ENCODE measurements at regions not wholly inside any gene's neighbourhood (a gene's known extent, or its start where the extent isn't known, plus 50 kb on each side); places are given as distances from the start of the nearest gene placed in this dataset.

- intact Hi-C loops (cut with micrococcal nuclease), result no loop called here
- no peak overlapping the region for H2AFZ ChIP-seq (ENCODE audit: insufficient read depth, low read depth, low read length, poor library complexity, severe bottlenecking)
- H3K27me3 ChIP-seq (replicated peaks in 1 of 4; ENCODE audit: control extremely low read depth in 1 of 4, control insufficient read depth in 3 of 4, insufficient read depth in 4 of 4, low read length in 3 of 4), result no peaks in the 10 kb centered on the region
- DNase-seq, result no peak
- no peaks in the 10 kb centered on the region for H3K36me3 ChIP-seq (replicated peaks in 1 of 2; ENCODE audit: control extremely low read depth in 1 of 2, control insufficient read depth in 1 of 2, extremely low read depth in 1 of 2, insufficient read depth in 2 of 2, low read length in 1 of 2)
- Mint-ChIP-seq H3K9me3 (ENCODE audit: insufficient read depth) (no peaks in the 10 kb centered on the region), H3K27me3 (peaks cover 2% of the 10 kb centered on the region), H3K4me3 (no peak overlapping the region), H3K27ac (no peak overlapping the region), H3K4me1 (no peaks in the 10 kb centered on the region)
- TF ChIP-seq EZH2 (IDR thresholded peaks at IDR 0.05; ENCODE audit: borderline replicate concordance, insufficient read depth, low read depth, low read length, poor library complexity, severe bottlenecking) (no peak), CTCF (IDR thresholded peaks at IDR 0.05) (no peak)
- no peaks in the 10 kb centered on the region for H3K79me2 ChIP-seq (ENCODE audit: control insufficient read depth, insufficient read depth, low read length)
- no peaks in the 10 kb centered on the region for H4K20me1 ChIP-seq (ENCODE audit: control insufficient read depth, insufficient read depth, low read length, poor library complexity, severe bottlenecking)
- no peak overlapping the region for H3K4me2 ChIP-seq (replicated peaks; ENCODE audit: low read depth, low read length, poor library complexity, severe bottlenecking)
- 83% methylated on average over 10 of the region's 11 CpGs for WGBS (ENCODE audit: insufficient coverage)
- ChIA-PET CTCF (no interaction called here), POLR2A (no interaction called here)
- no peak overlapping the region for H3K27ac ChIP-seq (ENCODE audit: low read length in 2 of 2)
- no peak overlapping the region for H3K4me3 ChIP-seq (ENCODE audit: control extremely low read depth in 1 of 5, extremely low read depth in 1 of 5, insufficient read depth in 1 of 5, low read depth in 2 of 5, low read length in 4 of 5)
- H3K9ac ChIP-seq (ENCODE audit: low read length), result no peak overlapping the region
- no peaks in the 10 kb centered on the region for H3K9me3 ChIP-seq (ENCODE audit: control extremely low read depth in 1 of 3, control insufficient read depth in 2 of 3, insufficient read depth in 1 of 3, low read length in 2 of 3)
- no peaks in the 10 kb centered on the region for H3K4me1 ChIP-seq (ENCODE audit: control insufficient read depth in 2 of 2, insufficient read depth in 2 of 2, low read length in 2 of 2)
- ATAC-seq (ENCODE audit: low read depth), result no peak
Measured at GRCh38 chr2:120510751-120511395, 164.9 kb downstream of the INHBB start.

- WGBS (ENCODE audit: insufficient coverage), result 86% methylated on average over 14 of the region's 18 CpGs
- intact Hi-C loops (cut with micrococcal nuclease), result no loop called here
Measured at GRCh38 chr2:120511536-120511935, 165.6 kb downstream of the INHBB start.

More at GRCh38 chr2:120511536-120511935, 165.6 kb downstream of the INHBB start:
- no peaks in the 10 kb centered on the region for H3K9me3 ChIP-seq (ENCODE audit: control extremely low read depth in 1 of 3, control insufficient read depth in 2 of 3, insufficient read depth in 1 of 3, low read length in 2 of 3)
- no peaks in the 10 kb centered on the region for H3K79me2 ChIP-seq (ENCODE audit: control insufficient read depth, insufficient read depth, low read length)
- no peaks in the 10 kb centered on the region for H3K36me3 ChIP-seq (replicated peaks in 1 of 2; ENCODE audit: control extremely low read depth in 1 of 2, control insufficient read depth in 1 of 2, extremely low read depth in 1 of 2, insufficient read depth in 2 of 2, low read length in 1 of 2)
- peaks cover 0 to 1% (median 0%) of the 10 kb centered on the region in 4 experiments for H3K27me3 ChIP-seq (replicated peaks in 1 of 4; ENCODE audit: control extremely low read depth in 1 of 4, control insufficient read depth in 3 of 4, insufficient read depth in 4 of 4, low read length in 3 of 4)
- H3K9ac ChIP-seq (ENCODE audit: low read length), result no peak overlapping the region
- no peak overlapping the region for H3K4me3 Mint-ChIP-seq
- no peaks in the 10 kb centered on the region for H4K20me1 ChIP-seq (ENCODE audit: control insufficient read depth, insufficient read depth, low read length, poor library complexity, severe bottlenecking)
- H2AFZ ChIP-seq (ENCODE audit: insufficient read depth, low read depth, low read length, poor library complexity, severe bottlenecking), result no peak overlapping the region
- no peak overlapping the region for H3K27ac ChIP-seq (ENCODE audit: low read length in 2 of 2)
- H3K27me3 Mint-ChIP-seq, result peaks cover 4% of the 10 kb centered on the region
- H3K9me3 Mint-ChIP-seq (ENCODE audit: insufficient read depth), result no peaks in the 10 kb centered on the region
- H3K4me2 ChIP-seq (replicated peaks; ENCODE audit: low read depth, low read length, poor library complexity, severe bottlenecking), result no peak overlapping the region
- ChIA-PET POLR2A (no interaction called here), CTCF (no interaction called here)
- H3K4me3 ChIP-seq (ENCODE audit: control extremely low read depth in 1 of 5, extremely low read depth in 1 of 5, insufficient read depth in 1 of 5, low read depth in 2 of 5, low read length in 4 of 5), result no peak overlapping the region
- DNase-seq (no peak), ATAC-seq (ENCODE audit: low read depth) (no peak)
- H3K27ac Mint-ChIP-seq, result no peak overlapping the region
- no peaks in the 10 kb centered on the region for H3K4me1 ChIP-seq (ENCODE audit: control insufficient read depth in 2 of 2, insufficient read depth in 2 of 2, low read length in 2 of 2)
- TF ChIP-seq EZH2 (IDR thresholded peaks at IDR 0.05; ENCODE audit: borderline replicate concordance, insufficient read depth, low read depth, low read length, poor library complexity, severe bottlenecking), result no peak
- TF ChIP-seq CTCF (IDR thresholded peaks at IDR 0.05), result no peak
- no peaks in the 10 kb centered on the region for H3K4me1 Mint-ChIP-seq

Measured in B cell (primary cell).